Skeletal muscle satellite cell (primary cell): ENCODE measurements at regions not wholly inside any gene's neighbourhood (a gene's known extent, or its start where the extent isn't known, plus 50 kb on each side); places are given as distances from the start of the nearest gene placed in this dataset.

Experiments
- H3K27me3 ChIP-seq: 2 replicates; pipeline ENCODE4 v1.7.0; 2013; ENCODE audit warnings: low read length; ENCODE audit not compliant: control insufficient read depth, insufficient read depth
- H3K36me3 ChIP-seq: 2 replicates; pipeline ENCODE4 v1.7.0; 2013; ENCODE audit warnings: mild to moderate bottlenecking, control low read depth, low read length; ENCODE audit not compliant: insufficient read depth
- H3K4me1 ChIP-seq: 2 replicates; pipeline ENCODE4 v1.7.0; 2013; ENCODE audit warnings: low read length; ENCODE audit not compliant: control insufficient read depth, insufficient read depth
- H3K4me2 ChIP-seq: 2 replicates; pipeline ENCODE4 v1.7.0; 2013; ENCODE audit warnings: mild to moderate bottlenecking, low read length
- H3K4me3 ChIP-seq: 2 replicates; pipeline ENCODE4 v1.7.0; 2013; ENCODE audit warnings: low read length
- H3K9ac ChIP-seq: 2 replicates; pipeline ENCODE4 v1.7.0; 2013; ENCODE audit warnings: mild to moderate bottlenecking, low read depth, low read length, moderate library complexity
- H3K9me3 ChIP-seq: replicated peaks from 2 replicates; pipeline ENCODE4 v1.7.0; 2013; ENCODE audit warnings: mild to moderate bottlenecking, control low read depth, low read length

GRCh38 chr11:32039149-32039548 lies 51.7 kb upstream of the RCN1 start:
- Histone ChIP-seq H3K27me3 (peaks cover 6% of the 10 kb centered on the region), H3K4me1 (peaks cover 5% of the 10 kb centered on the region), H3K4me2 (no peak overlapping the region), H3K9me3 (no peaks in the 10 kb centered on the region), H3K36me3 (no peaks in the 10 kb centered on the region), H3K4me3 (no peak overlapping the region), H3K9ac (no peak overlapping the region)

- H3K9me3 ChIP-seq = no peaks in the 10 kb centered on the region
- peak overlapping the region; percentile 42 for H3K9ac ChIP-seq
- H3K4me1 ChIP-seq = peaks cover 6% of the 10 kb centered on the region
Measured at GRCh38 chr11:32034680-32035079, 56.2 kb upstream of the RCN1 start.

DNA sequence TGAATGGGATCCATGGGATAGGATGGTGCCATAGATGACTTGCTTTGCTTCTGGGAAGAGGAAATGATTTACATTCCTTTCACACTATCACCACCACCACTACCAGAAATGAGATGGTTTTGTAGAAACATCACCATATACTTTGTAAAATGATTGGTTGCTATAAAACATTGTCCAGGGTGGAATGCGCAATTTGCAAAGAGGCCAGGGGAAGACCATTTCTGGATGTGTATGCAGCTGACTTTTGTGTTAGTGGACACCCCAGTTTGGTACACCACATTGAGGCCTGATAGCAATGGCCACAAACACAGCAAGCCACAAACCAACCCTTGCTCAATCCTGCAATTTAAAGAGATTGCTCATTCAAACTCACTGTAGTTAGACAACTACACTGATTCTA lies 56.7 kb upstream of the RCN1 start:
- Histone ChIP-seq H3K9ac (no peak overlapping the region), H3K4me3 (no peak overlapping the region), H3K36me3 (no peaks in the 10 kb centered on the region), H3K4me2 (no peak overlapping the region), H3K4me1 (peaks cover 6% of the 10 kb centered on the region), H3K9me3 (no peaks in the 10 kb centered on the region), H3K27me3 (no peaks in the 10 kb centered on the region)

More at GRCh38 chr11:32034680-32035079, 56.2 kb upstream of the RCN1 start:
- Histone ChIP-seq H3K27me3 (no peaks in the 10 kb centered on the region), H3K36me3 (no peaks in the 10 kb centered on the region), H3K4me2 (no peak overlapping the region), H3K4me3 (no peak overlapping the region)

GRCh38 chr11:32033491-32033890 lies 57.4 kb upstream of the RCN1 start:
- Histone ChIP-seq H3K36me3 (no peaks in the 10 kb centered on the region), H3K27me3 (peaks cover 3% of the 10 kb centered on the region), H3K4me1 (peaks cover 6% of the 10 kb centered on the region)

GRCh38 chr11:32033067-32033466 lies 57.8 kb upstream of the RCN1 start:
- Histone ChIP-seq H3K36me3 (no peaks in the 10 kb centered on the region), H3K4me1 (peaks cover 6% of the 10 kb centered on the region), H3K9ac (no peak overlapping the region), H3K4me3 (no peak overlapping the region), H3K4me2 (no peak overlapping the region), H3K9me3 (no peaks in the 10 kb centered on the region), H3K27me3 (peaks cover 3% of the 10 kb centered on the region)

More at GRCh38 chr11:32033491-32033890, 57.4 kb upstream of the RCN1 start:
- H3K4me2 ChIP-seq = no peak overlapping the region
- H3K4me3 ChIP-seq = no peak overlapping the region
- no peaks in the 10 kb centered on the region for H3K9me3 ChIP-seq
- no peak overlapping the region for H3K9ac ChIP-seq

DNA sequence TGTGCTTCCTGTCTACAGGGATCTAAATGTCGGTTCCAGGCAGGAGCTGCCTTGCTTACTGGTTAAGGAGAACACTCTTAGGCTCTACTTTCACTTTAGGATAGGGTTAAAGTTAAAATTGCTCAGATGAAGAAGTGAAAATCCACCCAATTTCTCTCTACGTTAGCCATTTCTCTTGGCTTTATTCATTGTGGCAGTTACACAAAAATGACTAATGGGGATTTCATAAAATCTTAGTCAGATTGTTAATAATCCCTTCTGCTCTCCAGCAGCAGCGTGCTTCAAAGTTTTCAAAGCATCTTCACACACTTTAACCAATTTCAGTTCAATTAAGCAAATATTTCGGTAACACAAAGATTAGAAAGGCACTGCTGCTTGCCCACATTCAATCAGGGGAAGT lies 58.4 kb upstream of the RCN1 start:
- Histone ChIP-seq H3K27me3 (peaks cover 3% of the 10 kb centered on the region), H3K9me3 (no peaks in the 10 kb centered on the region), H3K36me3 (no peaks in the 10 kb centered on the region), H3K4me3 (no peak overlapping the region), H3K4me2 (no peak overlapping the region), H3K4me1 (peaks cover 6% of the 10 kb centered on the region), H3K9ac (no peak overlapping the region)

DNA sequence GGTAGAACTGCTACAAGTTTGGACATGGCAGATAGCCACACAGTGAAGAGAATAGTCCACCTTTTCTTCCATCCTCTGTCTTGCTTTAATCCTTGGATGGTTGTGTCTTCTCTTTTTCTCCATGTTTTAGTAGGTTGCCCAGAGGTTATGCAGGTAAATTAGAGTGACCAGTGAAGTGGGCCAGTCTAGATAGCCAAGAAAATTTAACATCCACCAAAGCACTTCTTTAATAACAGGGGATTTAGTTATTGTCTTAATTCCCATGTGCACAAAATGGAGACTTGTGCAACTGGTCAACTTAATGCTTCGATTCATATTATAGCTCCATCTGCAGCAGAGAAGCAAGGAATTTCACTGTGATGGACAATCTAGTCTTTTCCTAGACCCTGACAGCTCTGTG lies 58.8 kb upstream of the RCN1 start:
- no peak overlapping the region for H3K4me3 ChIP-seq
- no peaks in the 10 kb centered on the region for H3K9me3 ChIP-seq
- no peak overlapping the region for H3K4me2 ChIP-seq
- H3K27me3 ChIP-seq = peaks cover 3% of the 10 kb centered on the region
- no peak overlapping the region for H3K9ac ChIP-seq
- H3K4me1 ChIP-seq = peaks cover 6% of the 10 kb centered on the region
- H3K36me3 ChIP-seq = no peaks in the 10 kb centered on the region

- Histone ChIP-seq H3K9ac (no peak overlapping the region), H3K4me2 (no peak overlapping the region), H3K4me1 (peaks cover 6% of the 10 kb centered on the region), H3K27me3 (peaks cover 3% of the 10 kb centered on the region), H3K4me3 (no peak overlapping the region), H3K36me3 (no peaks in the 10 kb centered on the region), H3K9me3 (no peaks in the 10 kb centered on the region)
Measured at GRCh38 chr11:32030875-32031503, 59.9 kb upstream of the RCN1 start.

DNA sequence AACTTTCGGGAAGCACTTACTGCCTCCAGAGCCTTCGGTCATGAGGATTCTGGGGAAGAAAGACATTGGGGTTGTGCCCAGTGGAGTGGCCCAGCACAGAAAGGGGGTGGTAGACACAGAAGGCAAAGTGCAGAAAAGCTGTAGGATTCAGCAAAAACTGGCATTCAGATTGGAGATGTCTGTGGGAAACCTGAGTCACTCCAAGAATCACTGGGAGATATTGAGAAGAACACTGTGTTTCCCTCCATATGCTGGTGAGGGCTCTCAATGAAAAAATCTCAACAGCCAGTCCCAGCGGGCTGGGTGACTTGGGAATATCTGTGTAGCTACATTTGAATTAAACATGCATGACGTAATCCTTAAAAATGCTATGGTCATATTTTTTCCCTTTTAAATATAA lies 61.2 kb upstream of the RCN1 start:
- Histone ChIP-seq H3K36me3 (no peaks in the 10 kb centered on the region), H3K4me3 (no peak overlapping the region), H3K27me3 (peaks cover 3% of the 10 kb centered on the region), H3K9me3 (no peaks in the 10 kb centered on the region), H3K4me1 (peaks cover 6% of the 10 kb centered on the region), H3K9ac (no peak overlapping the region), H3K4me2 (no peak overlapping the region)

DNA sequence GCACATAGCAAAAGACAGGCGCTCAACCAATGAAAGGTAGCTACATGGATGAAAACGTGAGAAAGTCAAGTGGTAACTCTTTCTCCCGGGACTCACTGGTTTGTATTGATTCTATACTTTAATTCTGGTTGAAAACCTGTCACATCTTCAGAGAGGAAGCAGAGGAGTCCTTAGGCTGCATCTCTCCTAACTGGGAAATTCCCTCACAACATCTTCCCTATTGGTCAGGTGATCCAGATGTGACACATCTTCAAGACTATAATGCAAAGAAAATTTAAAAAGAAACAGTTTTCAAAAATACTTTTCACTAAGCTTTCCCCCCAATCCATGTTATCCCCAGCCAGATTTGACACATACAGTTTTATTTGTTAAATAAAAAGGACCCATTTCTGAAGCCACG lies 62.7 kb upstream of the RCN1 start:
- no peaks in the 10 kb centered on the region for H3K9me3 ChIP-seq
- peaks cover 10% of the 10 kb centered on the region for H3K27me3 ChIP-seq
- no peaks in the 10 kb centered on the region for H3K4me1 ChIP-seq
- no peak overlapping the region for H3K9ac ChIP-seq
- H3K4me2 ChIP-seq = no peak overlapping the region
- H3K4me3 ChIP-seq = no peak overlapping the region
- H3K36me3 ChIP-seq = no peaks in the 10 kb centered on the region

DNA sequence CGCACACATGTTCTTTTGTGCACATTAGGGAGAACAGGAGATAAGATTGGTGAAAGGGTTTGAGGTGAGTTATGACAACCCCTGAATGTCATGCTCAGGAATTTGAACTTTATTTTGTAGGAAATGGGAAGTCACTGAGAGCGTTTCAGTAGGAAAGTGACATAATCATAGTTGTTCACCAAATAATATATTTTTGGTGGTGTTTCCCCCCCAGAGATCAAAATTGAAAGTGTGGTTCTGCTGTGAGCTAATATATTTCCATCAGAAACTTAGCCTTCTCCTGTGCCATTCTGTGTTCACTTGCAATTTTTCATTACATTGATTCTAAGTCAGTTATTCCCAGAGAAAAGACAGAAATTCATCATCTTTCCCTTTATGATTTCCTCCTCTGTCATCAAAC lies 64.1 kb upstream of the RCN1 start:
- Histone ChIP-seq H3K9ac (no peak overlapping the region), H3K4me3 (no peak overlapping the region), H3K27me3 (peaks cover 10% of the 10 kb centered on the region), H3K36me3 (no peaks in the 10 kb centered on the region), H3K4me1 (no peaks in the 10 kb centered on the region), H3K4me2 (no peak overlapping the region), H3K9me3 (no peaks in the 10 kb centered on the region)

DNA sequence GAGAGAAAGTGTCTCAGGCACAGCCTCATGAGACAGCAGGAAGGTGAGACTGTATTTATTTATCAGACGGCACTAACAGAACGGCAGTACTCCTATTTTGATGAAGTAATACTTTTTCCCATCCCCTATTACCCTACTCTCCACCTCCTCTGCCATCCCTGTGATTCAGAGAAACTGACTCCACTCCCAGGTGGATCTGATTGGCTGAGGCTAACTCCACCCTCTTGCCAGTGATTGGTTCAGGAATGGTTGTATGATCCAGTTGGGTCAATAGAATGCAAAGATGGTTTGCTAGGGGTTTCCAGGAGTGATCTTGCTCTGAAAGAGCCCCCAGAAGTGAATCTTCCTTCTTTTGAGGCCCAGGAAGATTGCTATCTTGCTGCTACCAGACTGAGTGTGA lies 65.9 kb upstream of the RCN1 start:
- no peaks in the 10 kb centered on the region for H3K9me3 ChIP-seq
- H3K9ac ChIP-seq = no peak overlapping the region
- no peaks in the 10 kb centered on the region for H3K36me3 ChIP-seq
- H3K27me3 ChIP-seq = peaks cover 10% of the 10 kb centered on the region
- no peak overlapping the region for H3K4me2 ChIP-seq
- no peak overlapping the region for H3K4me3 ChIP-seq
- H3K4me1 ChIP-seq = no peaks in the 10 kb centered on the region
